GM23248 (cell line): ENCODE measurements at regions not wholly inside any gene's neighbourhood (a gene's known extent, or its start where the extent isn't known, plus 50 kb on each side); places are given as distances from the start of the nearest gene placed in this dataset.

ENCODE experiments used
- EZH2 ChIP-seq: fragments of 200-600 bp; sonication (generic); IDR thresholded peaks from 2 replicates; pipeline ENCODE4 v1.6.1; 2018; ENCODE audit warnings: antibody characterized with exemption, mild to moderate bottlenecking; ENCODE audit not compliant: insufficient read depth, poor library complexity, severe bottlenecking
- EZH2phosphoT487 ChIP-seq: fragments of 200-600 bp; sonication (generic); IDR thresholded peaks from 2 replicates; pipeline ENCODE4 v1.6.1; 2018; ENCODE audit warnings: antibody characterized with exemption, moderate library complexity, mild to moderate bottlenecking, low read depth; ENCODE audit not compliant: insufficient read depth

DNA sequence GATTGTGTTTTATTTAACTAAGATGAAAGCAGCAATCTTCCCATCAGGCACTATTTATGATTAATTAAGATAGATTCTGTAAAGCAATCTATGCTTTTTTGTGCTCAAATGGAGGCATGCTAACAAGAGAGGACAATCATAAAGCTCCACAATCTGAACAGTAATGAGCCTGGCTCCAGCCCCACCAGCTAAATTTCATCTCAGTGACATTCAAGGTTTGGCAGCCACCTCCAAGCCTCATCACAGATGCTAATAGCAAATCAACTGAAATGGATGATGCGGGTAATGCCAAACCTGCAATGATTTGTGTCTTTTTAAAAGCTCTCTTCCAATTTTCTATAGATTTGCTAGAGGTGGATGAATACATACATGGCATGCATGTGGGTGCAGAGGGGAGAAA lies 456.6 kb downstream of the TDRD15 start:
- no peak for TF ChIP-seq EZH2
- TF ChIP-seq EZH2phosphoT487: no peak
